H9 (cell line): ENCODE measurements at regions not wholly inside any gene's neighbourhood (a gene's known extent, or its start where the extent isn't known, plus 50 kb on each side); places are given as distances from the start of the nearest gene placed in this dataset.
A peak's percentile ranks its signal among the peaks of the same experiment; 100 is the strongest.
"Not testable (repeated sequence)": the region's sequence is repeated elsewhere in the genome, so short reads cannot be mapped to it uniquely, and the experiment has no call there.

Experiments
- DNase-seq: peaks from one replicate; pipeline ENCODE4 v3.0.0-alpha.2; 2017
- H2AFZ ChIP-seq: one replicate; pipeline ENCODE4 v1.6.1; 2013; ENCODE audit warnings: mild to moderate bottlenecking, low read length, control low read depth, moderate library complexity
- H2AK5ac ChIP-seq: 2 replicates; pipeline ENCODE4 v1.6.1; 2013; ENCODE audit warnings: low read length, control low read depth, mixed read lengths; ENCODE audit not compliant: insufficient read length
- H2BK120ac ChIP-seq: one replicate; pipeline ENCODE4 v1.6.1; 2013; ENCODE audit warnings: low read depth, mild to moderate bottlenecking, low read length, control low read depth, inconsistent platforms; ENCODE audit not compliant: poor library complexity, severe bottlenecking
- H2BK12ac ChIP-seq: 2 replicates; pipeline ENCODE4 v1.6.1; 2013; ENCODE audit warnings: low read length, control low read depth, mixed read lengths, low read depth; ENCODE audit not compliant: insufficient read length
- H2BK15ac ChIP-seq: 2 replicates; pipeline ENCODE4 v1.6.1; 2013; ENCODE audit warnings: low read depth, low read length, control low read depth
- H2BK20ac ChIP-seq: one replicate; pipeline ENCODE4 v1.6.1; 2013; ENCODE audit warnings: low read depth, mild to moderate bottlenecking, low read length, control low read depth, inconsistent platforms; ENCODE audit not compliant: poor library complexity, severe bottlenecking
- H2BK5ac ChIP-seq: 2 replicates; pipeline ENCODE4 v1.6.1; 2013; ENCODE audit warnings: low read length, control low read depth, mixed read lengths; ENCODE audit not compliant: insufficient read length
- H3K14ac ChIP-seq: 2 replicates; pipeline ENCODE4 v1.6.1; 2013; ENCODE audit warnings: low read length, control low read depth; ENCODE audit not compliant: insufficient read depth
- H3K18ac ChIP-seq: 2 replicates; pipeline ENCODE4 v1.6.1; 2013; ENCODE audit warnings: low read depth, mild to moderate bottlenecking, mixed read lengths, low read length, control low read depth; ENCODE audit not compliant: insufficient read length
- H3K23ac ChIP-seq: 2 replicates; pipeline ENCODE4 v1.6.1; 2013; ENCODE audit warnings: low read length, control low read depth, mixed read lengths, low read depth; ENCODE audit not compliant: insufficient read length
- H3K23me2 ChIP-seq: 2 replicates; pipeline ENCODE4 v1.6.1; 2013; ENCODE audit warnings: low read depth, mild to moderate bottlenecking, mixed read lengths, low read length, control low read depth; ENCODE audit not compliant: insufficient read length, poor library complexity, severe bottlenecking
- H3K27ac ChIP-seq: 2 replicates; pipeline ENCODE4 v1.5.1; 2013; ENCODE audit warnings: low read length, control low read depth, mixed read lengths, low read depth; ENCODE audit not compliant: insufficient read length
- H3K27me3 ChIP-seq: 2 replicates; pipeline ENCODE4 v1.6.1; 2013; ENCODE audit warnings: low read length, control low read depth, inconsistent platforms; ENCODE audit not compliant: insufficient read depth
- H3K4ac ChIP-seq: 2 replicates; pipeline ENCODE4 v1.6.1; 2013; ENCODE audit warnings: low read depth, mild to moderate bottlenecking, control low read depth, inconsistent platforms, low read length, moderate library complexity
- H3K4me1 ChIP-seq: 2 replicates; pipeline ENCODE4 v1.6.1; 2013; ENCODE audit warnings: low read length, control low read depth, inconsistent platforms; ENCODE audit not compliant: insufficient read depth
- H3K4me2 ChIP-seq: 2 replicates; pipeline ENCODE4 v1.6.1; 2013; ENCODE audit warnings: low read length, control low read depth, mixed read lengths; ENCODE audit not compliant: insufficient read length, insufficient read depth
- H3K56ac ChIP-seq: 2 replicates; pipeline ENCODE4 v1.6.1; 2013; ENCODE audit warnings: low read depth, mild to moderate bottlenecking, mixed read lengths, low read length, control low read depth; ENCODE audit not compliant: insufficient read length
- H3K79me1 ChIP-seq: 2 replicates; pipeline ENCODE4 v1.6.1; 2013; ENCODE audit warnings: low read depth, mild to moderate bottlenecking, moderate library complexity, low read length, control low read depth, inconsistent platforms; ENCODE audit not compliant: insufficient read depth, poor library complexity, severe bottlenecking
- H3K79me2 ChIP-seq: 2 replicates; pipeline ENCODE4 v1.6.1; 2013; ENCODE audit warnings: low read length, control low read depth, inconsistent platforms; ENCODE audit not compliant: insufficient read depth
- H3K9ac ChIP-seq: 2 replicates; pipeline ENCODE4 v1.6.1; 2013; ENCODE audit warnings: low read length, control low read depth, mixed read lengths; ENCODE audit not compliant: insufficient read length; ENCODE audit errors: extremely low read depth
- H3K9me3 ChIP-seq: one replicate; pipeline ENCODE4 v1.6.1; 2013; ENCODE audit warnings: low read depth, low read length, inconsistent platforms; ENCODE audit not compliant: control insufficient read depth
- H3T11ph ChIP-seq: one replicate; pipeline ENCODE4 v1.6.1; 2013; ENCODE audit warnings: mild to moderate bottlenecking, low read length, control low read depth, inconsistent platforms
- H4K20me1 ChIP-seq: one replicate; pipeline ENCODE4 v1.6.1; 2013; ENCODE audit not compliant: control insufficient read depth, insufficient read length, insufficient read depth
- H4K5ac ChIP-seq: 2 replicates; pipeline ENCODE4 v1.6.1; 2013; ENCODE audit warnings: low read depth, mild to moderate bottlenecking, mixed read lengths, low read length, control low read depth; ENCODE audit not compliant: insufficient read length
- H4K8ac ChIP-seq: replicated peaks from 2 replicates; pipeline ENCODE4 v1.6.1; 2013; ENCODE audit warnings: low read length, control low read depth, mixed read lengths, low read depth; ENCODE audit not compliant: insufficient read length
- H4K91ac ChIP-seq: 2 replicates; pipeline ENCODE4 v1.6.1; 2013; ENCODE audit warnings: low read depth, mild to moderate bottlenecking, moderate library complexity, mixed read lengths, low read length, control low read depth; ENCODE audit not compliant: insufficient read length
- H3K27ac Mint-ChIP-seq, 3 experiments: 2 replicates in 2 of 3; 3 replicates in 1 of 3; pipeline ENCODE4 v1.8.0; 2020 to 2021; ENCODE audit warnings: mixed read lengths in 3 of 3, mild to moderate bottlenecking in 1 of 3, moderate library complexity in 1 of 3
- H3K27me3 Mint-ChIP-seq: 2 replicates; pipeline ENCODE4 v1.8.0; 2021; ENCODE audit warnings: low read depth, mild to moderate bottlenecking, moderate library complexity, mixed read lengths
- H3K36me3 Mint-ChIP-seq, 3 experiments: 2 replicates in 2 of 3; 3 replicates in 1 of 3; pipeline ENCODE4 v1.8.0; 2020 to 2021; ENCODE audit warnings: low read depth in 3 of 3, mixed read lengths in 3 of 3; ENCODE audit not compliant: insufficient read depth in 1 of 3
- H3K4me1 Mint-ChIP-seq, 2 experiments: 2 replicates each; pipeline ENCODE4 v1.8.0; 2020; ENCODE audit warnings: mixed read lengths in 2 of 2
- H3K4me3 Mint-ChIP-seq, 2 experiments: 2 replicates in 1 of 2; 3 replicates in 1 of 2; pipeline ENCODE4 v1.8.0; 2020 to 2021; ENCODE audit warnings: mild to moderate bottlenecking in 2 of 2, mixed read lengths in 2 of 2, moderate library complexity in 1 of 2
- H3K9me3 Mint-ChIP-seq, 2 experiments: 2 replicates in 1 of 2; 3 replicates in 1 of 2; pipeline ENCODE4 v1.8.0; 2020; ENCODE audit warnings: mild to moderate bottlenecking in 2 of 2, mixed read lengths in 2 of 2, moderate library complexity in 1 of 2
- WGBS: extraction: QIAGEN DNeasy Blood & Tissue Kit; methylation state at CpG from one replicate; pipeline ENCODE4 v1.1.7; 2013; ENCODE audit warnings: missing lambda C conversion rate, low lambda C conversion rate, mixed read lengths; ENCODE audit not compliant: insufficient read length; ENCODE audit errors: extremely low coverage; 5-methylcytosine and 5-hydroxymethylcytosine counted together
- TF ChIP-seq, protein P1 (sequence below): fragments of 200-600 bp; sonication (generic); conservative IDR thresholded peaks from 3 replicates; pipeline ENCODE4 v1.8.0; 2021; ENCODE audit warnings: antibody characterized with exemption, mild to moderate bottlenecking

DNA sequence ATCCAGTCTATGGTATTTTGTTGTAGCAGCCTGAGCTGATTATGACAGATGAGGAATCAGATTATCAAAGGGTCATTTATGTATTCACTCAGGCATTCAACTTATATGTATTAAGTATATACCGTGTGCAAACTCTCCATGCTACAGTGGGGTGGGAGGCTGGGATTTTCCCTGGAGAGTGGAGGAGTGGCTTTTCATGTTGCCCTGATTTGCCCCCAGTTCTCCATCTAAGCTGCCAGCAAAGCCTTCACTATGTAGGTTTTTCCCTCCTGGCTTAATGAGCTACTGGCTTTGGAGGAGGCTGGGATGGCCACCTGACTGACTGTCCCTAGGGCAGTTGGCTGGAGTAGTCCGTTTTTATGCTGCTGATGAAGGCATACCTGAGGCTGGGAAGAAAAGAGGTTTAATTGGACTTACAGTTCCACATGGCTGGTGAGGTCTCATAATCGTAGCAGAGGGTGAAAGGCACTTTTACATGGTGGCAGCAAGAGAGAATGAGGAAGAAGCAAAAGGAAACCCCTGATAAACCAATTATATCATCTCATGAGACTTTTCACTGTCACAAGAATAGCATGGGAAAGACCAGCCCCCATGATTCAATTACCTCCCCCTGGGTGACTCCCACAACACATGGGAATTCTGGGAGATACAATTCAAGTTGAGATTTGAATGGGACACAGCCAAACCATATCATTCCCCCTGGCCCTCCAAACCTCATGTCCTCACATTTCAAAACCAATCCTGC is 253.9 kb downstream of the RPLP1 start:
- TF ChIP-seq, protein P1, sequence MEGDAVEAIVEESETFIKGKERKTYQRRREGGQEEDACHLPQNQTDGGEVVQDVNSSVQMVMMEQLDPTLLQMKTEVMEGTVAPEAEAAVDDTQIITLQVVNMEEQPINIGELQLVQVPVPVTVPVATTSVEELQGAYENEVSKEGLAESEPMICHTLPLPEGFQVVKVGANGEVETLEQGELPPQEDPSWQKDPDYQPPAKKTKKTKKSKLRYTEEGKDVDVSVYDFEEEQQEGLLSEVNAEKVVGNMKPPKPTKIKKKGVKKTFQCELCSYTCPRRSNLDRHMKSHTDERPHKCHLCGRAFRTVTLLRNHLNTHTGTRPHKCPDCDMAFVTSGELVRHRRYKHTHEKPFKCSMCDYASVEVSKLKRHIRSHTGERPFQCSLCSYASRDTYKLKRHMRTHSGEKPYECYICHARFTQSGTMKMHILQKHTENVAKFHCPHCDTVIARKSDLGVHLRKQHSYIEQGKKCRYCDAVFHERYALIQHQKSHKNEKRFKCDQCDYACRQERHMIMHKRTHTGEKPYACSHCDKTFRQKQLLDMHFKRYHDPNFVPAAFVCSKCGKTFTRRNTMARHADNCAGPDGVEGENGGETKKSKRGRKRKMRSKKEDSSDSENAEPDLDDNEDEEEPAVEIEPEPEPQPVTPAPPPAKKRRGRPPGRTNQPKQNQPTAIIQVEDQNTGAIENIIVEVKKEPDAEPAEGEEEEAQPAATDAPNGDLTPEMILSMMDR: no peak
- Histone ChIP-seq H2BK20ac (no peak overlapping the region), H2BK120ac (no peak overlapping the region), H3K9ac (no peak overlapping the region), H3K79me1 (no peaks in the 10 kb centered on the region), H3K9me3 (no peaks in the 10 kb centered on the region), H3K79me2 (no peaks in the 10 kb centered on the region), H3K4me1 (no peaks in the 10 kb centered on the region), H2BK15ac (no peak overlapping the region), H4K5ac (no peak overlapping the region), H3K14ac (no peak overlapping the region), H2BK12ac (no peak overlapping the region), H4K91ac (no peak overlapping the region), H4K20me1 (no peaks in the 10 kb centered on the region), H3T11ph (no peak overlapping the region), H3K4me2 (no peak overlapping the region), H3K56ac (no peak overlapping the region), H4K8ac (no peak overlapping the region), H3K27me3 (no peaks in the 10 kb centered on the region), H3K18ac (no peak overlapping the region), H2BK5ac (no peak overlapping the region), H3K4ac (no peak overlapping the region), H3K23ac (no peak overlapping the region), H2AK5ac (no peak overlapping the region), H3K23me2 (no peaks in the 10 kb centered on the region), H2AFZ (no peak overlapping the region), H3K27ac (no peak overlapping the region)
- DNase-seq: no peak
- Mint-ChIP-seq H3K9me3 (peaks cover 25 to 31% of the 10 kb centered on the region in 2 experiments), H3K27me3 (peaks cover 4% of the 10 kb centered on the region), H3K4me3 (no peak overlapping the region), H3K27ac (no peak overlapping the region), H3K4me1 (peaks cover 0 to 4% of the 10 kb centered on the region in 2 experiments; a peak in 1 of 4 replicates), H3K36me3 (peaks cover 8 to 11% (median 10%) of the 10 kb centered on the region in 3 experiments)
- WGBS: no CpG with 5 or more reads among the region's 3 CpGs

DNA sequence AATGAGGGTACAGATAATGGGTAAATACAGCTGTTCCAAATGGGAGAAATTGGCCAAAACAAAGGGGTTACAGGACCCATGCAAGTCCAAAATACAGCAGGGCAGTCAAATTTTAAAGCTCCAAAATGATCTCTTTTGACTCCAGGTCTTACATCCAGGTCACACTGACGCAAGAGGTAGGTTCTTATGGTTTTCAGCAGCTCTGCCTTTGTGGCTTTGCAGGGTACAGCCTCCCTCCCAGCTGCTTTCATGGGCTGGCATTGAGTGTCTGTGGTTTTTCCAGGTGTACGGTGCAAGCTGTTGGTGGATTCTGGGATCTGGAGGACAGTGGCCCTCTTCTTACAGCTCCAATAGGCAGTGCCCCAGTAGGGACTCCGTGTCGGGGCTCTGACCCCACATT is 254.6 kb downstream of the RPLP1 start:
- H3K4ac ChIP-seq, H3K4me1 Mint-ChIP-seq, H2AK5ac ChIP-seq, H3K9ac ChIP-seq, H2AFZ ChIP-seq, H3T11ph ChIP-seq, H3K79me2 ChIP-seq, H3K14ac ChIP-seq, H3K4me3 Mint-ChIP-seq, H3K27ac ChIP-seq, H4K8ac ChIP-seq, H3K4me1 ChIP-seq, DNase-seq, H3K18ac ChIP-seq, H2BK15ac ChIP-seq, H3K27me3 ChIP-seq, H3K23me2 ChIP-seq, H4K91ac ChIP-seq, H3K9me3 ChIP-seq, H2BK120ac ChIP-seq, H3K79me1 ChIP-seq, H4K20me1 ChIP-seq, H3K23ac ChIP-seq, H2BK12ac ChIP-seq, H3K56ac ChIP-seq, H2BK20ac ChIP-seq, H3K4me2 ChIP-seq, H3K27me3 Mint-ChIP-seq, H4K5ac ChIP-seq, H2BK5ac ChIP-seq: not testable (repeated sequence)
- H3K9me3 Mint-ChIP-seq: peaks cover 25 to 31% of the 10 kb centered on the region in 2 experiments
- WGBS: no CpG with 5 or more reads among the region's 4 CpGs
- H3K27ac Mint-ChIP-seq: peak overlapping the region in 1 of 3 experiments; percentile 88; a peak in 1 of 7 replicates
- H3K36me3 Mint-ChIP-seq: peaks cover 8 to 11% (median 10%) of the 10 kb centered on the region in 3 experiments
